Activated naive CD4-positive, alpha-beta T cell treated with Interleukin-2 at 50 U/mL for 16 hours (primary cell): ENCODE measurements at regions not wholly inside any gene's neighbourhood (a gene's known extent, or its start where the extent isn't known, plus 50 kb on each side); places are given as distances from the start of the nearest gene placed in this dataset.
"Not testable (repeated sequence)": the region's sequence is repeated elsewhere in the genome, so short reads cannot be mapped to it uniquely, and the experiment has no call there.

Source experiments
- DNase-seq: peaks from one replicate; pipeline ENCODE4 v3.0.0-alpha.2; 2020

DNA sequence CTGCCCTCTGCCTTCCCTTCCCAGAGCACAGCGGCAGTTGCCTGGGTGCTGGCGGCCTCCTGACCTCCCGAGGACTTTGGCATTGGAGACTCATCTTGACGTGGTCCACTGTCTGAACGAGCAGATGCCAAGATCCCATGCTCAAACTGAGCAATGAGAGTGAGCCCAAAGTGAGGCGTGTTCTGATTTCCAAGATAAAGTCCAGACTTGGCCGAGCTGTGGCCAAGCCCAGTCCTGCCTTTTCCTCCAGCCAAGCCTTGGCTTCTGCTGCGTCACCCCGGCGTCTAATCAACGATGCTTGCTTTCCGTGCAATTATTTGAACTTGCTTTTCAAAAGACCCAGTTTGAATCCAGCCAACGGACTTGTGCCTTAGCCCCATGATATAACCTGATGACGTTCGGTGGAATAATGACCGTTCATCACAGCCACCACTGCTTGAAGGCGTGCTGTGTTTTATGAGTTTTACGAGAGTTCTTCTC is 179.2 kb downstream of the IRF8 start:
- no peak for DNase-seq

DNA sequence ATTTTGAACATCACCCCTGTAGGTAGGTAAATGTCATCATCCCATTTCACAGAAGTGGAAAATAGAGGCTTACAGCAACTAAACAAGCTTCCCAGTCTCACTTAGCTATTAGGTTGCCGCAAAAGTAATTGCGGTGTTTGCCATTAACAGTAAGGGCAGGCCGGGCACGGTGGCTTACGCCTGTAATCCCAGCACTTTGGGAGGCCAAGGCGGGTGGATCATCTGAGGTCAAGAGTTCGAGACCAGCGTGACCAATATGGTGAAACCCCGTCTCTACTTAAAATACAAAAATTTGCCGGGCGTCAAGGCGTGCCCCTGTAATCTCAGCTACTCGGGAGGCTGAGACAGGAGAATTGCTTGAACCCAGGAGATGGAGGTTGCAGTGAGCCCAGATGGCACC is 179.7 kb downstream of the IRF8 start:
- DNase-seq, result not testable (repeated sequence)

DNA sequence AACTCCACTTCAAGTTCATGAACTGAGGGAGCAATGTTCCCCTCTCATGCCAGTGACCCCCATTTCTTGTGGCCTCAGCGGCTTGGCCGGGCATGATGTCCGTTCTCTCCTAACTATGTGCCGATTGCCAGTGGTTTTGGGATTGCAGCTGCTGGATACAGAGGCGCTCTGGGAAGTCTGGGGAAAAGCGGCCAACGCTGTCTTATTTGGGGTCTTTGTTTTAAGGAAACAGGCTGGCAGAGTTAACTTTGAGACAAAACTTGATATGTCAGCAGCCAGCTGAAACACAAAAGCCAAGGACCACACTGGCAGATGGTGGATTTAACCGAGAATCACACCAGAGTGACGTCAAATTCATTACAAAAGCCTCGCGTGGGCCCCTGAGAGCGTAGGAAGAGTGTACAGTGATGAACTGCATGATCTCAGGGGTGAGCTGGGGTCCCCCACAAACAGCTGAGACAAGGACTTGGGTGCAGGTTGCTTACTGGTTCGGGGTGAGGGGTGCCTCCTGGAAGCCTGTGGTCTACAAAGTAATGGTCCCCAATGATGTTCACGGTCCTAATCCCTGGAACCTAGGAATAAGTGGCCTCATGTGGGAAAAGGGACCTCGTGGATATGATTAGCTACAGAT is 180.4 kb downstream of the IRF8 start:
- no peak for DNase-seq

DNA sequence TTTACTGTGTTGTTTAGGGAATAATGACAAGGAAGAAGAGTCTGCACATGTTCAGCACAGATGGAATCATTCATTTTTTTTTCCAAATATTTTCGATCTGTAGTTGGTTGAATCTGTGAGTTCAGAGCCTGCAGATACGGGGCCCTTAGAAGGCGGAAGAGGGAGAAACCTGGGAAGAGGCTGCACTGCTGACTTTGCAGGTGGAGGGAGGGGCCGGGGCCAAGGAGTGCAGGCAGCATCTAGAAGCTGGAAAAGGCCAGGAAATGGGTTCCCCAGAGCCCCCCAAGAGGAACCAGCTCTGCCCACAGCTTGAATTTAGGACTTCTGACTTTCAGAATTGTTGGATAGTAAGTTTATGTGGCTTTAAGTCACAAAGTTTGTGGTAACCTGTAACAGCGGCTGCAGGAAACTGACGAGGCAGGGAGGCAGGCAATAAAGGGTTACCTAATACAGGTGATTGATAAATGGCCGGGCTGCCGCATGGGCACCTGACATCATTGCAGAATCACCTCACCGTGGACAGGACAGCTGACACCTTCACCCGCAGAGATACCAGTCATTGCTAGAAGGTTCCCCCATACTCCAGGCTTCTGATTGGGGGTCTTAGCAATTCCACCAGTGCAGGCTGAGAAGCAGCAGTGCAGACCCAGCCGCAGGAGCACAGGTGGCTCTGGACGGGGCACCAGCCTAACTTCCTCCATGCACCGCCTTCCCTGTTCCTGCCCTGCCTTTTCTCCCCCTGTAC is 181.3 kb downstream of the IRF8 start:
- DNase-seq, result no peak

DNA sequence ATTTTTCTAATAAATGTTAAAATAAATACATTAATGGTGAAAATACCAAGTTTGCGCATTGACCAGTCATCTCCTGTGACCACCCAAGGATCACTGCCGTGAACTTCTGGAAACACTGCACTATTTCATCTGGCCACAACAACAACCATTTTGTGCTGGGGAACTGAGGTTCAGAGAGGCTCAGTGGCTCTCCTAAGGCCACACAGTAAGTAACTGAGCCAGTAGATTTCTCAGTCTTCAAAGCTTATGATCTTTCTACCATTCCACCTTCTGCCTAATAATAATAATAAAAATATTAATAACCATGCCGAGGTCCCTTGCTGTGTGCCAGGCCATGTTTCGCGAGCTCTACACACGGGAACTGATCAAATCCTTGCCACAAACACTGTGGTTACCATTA is 182.0 kb downstream of the IRF8 start:
- no peak for DNase-seq

DNA sequence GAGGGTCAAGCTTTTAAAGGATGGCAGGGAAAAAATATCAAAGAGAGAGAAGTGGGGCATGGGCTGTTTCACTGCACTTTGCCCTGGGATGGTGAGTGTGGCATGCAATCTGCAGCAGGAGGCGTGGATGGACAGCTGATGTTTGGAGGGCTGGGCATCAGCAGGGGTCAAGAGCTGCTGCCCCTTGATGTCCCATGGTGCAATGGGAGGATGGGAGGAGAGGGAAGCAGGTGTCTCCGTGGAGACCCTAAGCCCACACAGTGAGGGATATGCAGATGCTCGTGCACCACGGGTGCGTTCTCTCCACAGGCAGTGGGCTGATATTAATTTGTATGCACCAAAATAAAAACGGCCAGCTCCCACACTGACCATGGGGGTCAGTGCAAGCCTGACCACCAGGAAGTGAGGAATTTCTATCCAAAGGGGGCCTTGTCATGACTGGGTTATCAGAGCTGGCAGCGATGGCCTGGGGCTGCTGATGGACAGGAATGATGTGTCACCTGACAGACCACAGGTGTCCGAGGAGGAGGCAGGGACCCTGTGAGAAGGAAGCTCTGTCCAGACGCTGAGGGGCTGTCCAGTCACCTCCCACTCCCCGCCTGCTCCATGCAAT is 183.6 kb downstream of the IRF8 start:
- DNase-seq, result no peak

GRCh38 chr16:86083382-86084002 is 184.5 kb downstream of the IRF8 start:
- DNase-seq, result no peak

GRCh38 chr16:86085161-86085611 is 186.2 kb downstream of the IRF8 start:
- DNase-seq, result no peak

GRCh38 chr16:86085795-86086194 is 186.8 kb downstream of the IRF8 start:
- DNase-seq, result no peak

DNA sequence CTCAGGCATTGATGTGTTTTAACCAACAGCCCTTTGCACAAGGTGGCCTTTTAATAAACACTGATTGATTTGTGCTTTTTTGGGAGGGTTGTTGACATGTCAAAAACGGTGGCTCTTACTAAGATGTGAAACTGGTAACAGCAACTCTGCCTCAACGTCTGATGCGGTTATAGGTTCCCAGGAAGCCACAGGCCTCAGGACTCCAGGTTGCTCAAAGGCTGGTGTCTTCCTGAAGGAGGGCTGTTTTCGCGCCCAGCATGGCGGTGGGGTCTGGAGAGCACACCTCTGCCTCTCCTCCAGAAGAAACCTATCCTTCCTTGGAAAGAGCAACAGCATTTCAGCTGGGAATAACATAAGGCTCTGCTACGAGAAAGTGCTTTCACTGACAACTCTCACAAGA is 187.5 kb downstream of the IRF8 start:
- DNase-seq, result no peak

GRCh38 chr16:86087011-86087895 is 188.3 kb downstream of the IRF8 start:
- DNase-seq, result no peak

GRCh38 chr16:86087896-86088230 is 188.9 kb downstream of the IRF8 start:
- DNase-seq, result no peak

DNA sequence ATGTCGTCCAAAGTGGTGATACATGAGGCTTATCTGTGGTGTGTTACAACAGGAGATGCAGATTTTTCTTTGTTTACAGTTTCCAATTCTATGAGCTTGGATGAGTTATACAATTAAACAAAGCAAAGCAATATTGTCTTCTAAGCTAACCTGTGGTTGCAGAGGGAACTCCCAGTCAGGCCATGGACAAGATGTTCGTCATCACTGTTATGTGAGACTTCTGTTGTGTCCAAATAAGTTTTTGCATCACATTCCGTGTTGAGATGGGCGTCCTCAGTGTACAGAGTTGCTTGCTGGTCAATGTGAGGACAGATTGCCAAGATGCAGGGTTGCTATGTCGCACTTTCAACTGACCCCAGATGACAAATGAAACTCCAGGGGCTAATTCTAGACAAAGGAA is 189.3 kb downstream of the IRF8 start:
- no peak for DNase-seq

GRCh38 chr16:86088816-86089215 is 189.9 kb downstream of the IRF8 start:
- no peak for DNase-seq

GRCh38 chr16:86089334-86089900 is 190.5 kb downstream of the IRF8 start:
- no peak for DNase-seq

DNA sequence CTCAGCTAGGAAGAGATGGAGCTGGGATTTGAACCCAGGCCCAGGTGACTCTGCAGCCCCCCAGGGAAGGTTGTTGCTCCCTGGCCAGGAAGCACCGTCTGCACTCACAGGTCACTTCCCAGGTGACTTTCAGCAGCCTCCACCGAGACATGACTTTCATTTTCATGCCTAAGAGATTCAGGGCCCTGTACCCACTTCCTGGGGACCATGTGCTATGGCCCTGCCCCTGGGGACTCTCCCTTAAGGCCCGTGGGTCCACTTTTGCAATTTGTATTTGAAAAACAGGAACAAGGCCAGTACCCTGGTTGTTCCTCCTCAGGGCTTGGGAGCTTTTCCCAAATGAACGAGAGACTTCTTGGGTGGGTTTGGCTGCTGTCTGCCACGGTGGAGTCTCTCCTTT is 191.0 kb downstream of the IRF8 start:
- DNase-seq, result no peak

DNA sequence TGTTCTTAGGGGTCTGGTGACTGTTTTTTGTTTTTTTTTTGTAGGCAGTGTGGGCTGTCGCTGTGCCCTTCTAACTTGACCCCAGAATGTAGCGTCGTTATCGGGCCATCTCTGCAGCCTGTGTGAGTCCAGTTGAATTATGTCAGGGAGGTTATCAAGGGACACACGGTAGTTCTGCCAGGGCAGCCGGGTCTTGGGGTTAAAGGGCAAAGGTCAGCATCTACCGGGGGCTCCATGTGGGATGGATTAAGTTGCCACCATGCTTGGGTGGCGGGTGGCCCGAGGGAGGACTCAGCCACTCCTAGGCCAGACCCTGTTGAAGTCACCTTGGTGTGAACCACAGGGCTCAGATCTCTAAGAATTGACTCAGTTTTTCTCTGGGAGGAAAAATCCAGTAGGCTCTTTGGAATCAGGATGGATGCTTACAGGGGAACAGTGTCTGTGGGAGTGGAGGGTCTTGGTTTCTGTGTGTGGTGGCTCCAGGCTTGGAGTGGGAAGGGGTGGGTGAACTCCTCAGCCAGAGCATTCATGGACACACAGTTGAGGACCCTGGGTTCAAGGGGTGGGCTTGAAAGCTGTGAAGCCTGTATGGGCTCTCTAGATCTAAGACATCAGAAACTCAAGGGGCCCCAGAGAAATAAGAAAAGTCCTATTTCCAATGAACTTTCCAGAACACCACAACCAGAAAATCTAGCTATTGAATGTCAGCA is 191.7 kb downstream of the IRF8 start:
- DNase-seq, result no peak

DNA sequence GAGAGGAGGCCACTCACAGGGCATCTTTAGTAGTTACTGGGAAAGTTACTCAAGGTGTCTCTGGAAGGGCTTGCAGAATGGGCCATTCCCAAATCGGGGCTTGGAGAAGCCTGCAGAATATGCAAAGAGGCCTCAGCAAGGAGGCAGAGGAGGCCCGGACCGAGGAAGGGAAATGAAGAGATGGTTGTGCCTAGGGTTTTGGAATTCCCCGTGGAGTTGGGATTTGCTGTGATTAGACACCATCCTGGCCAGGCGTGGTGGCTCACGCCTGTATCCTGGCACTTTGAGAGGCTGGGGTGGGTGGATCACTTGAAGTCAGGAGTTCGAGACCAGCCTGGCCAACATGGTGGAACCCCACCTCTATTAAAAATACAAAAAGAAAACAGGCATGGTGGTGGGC is 193.0 kb downstream of the IRF8 start:
- DNase-seq, result no peak

- DNase-seq, result no peak
These were observed 193.9 kb downstream of the IRF8 start for GRCh38 chr16:86092586-86093480.
